Peyer's patch (tissue), 4 donors: ENCODE measurements at regions not wholly inside any gene's neighbourhood (a gene's known extent, or its start where the extent isn't known, plus 50 kb on each side); places are given as distances from the start of the nearest gene placed in this dataset.

Source experiments
- CTCF ChIP-seq, 6 experiments: fragments of 450-650 bp in 4 of 6; fragments of 200-600 bp in 2 of 6; sonication (generic) in 1 of 6; IDR thresholded peaks; one replicate each; pipeline ENCODE4 v1.5.1; 2017 to 2019; ENCODE audit warnings: antibody characterized with exemption in 6 of 6, mild to moderate bottlenecking in 3 of 6, moderate library complexity in 1 of 6
- POLR2A ChIP-seq, 2 donors: fragments of 450-650 bp; IDR thresholded peaks; one replicate each; pipeline ENCODE4 v1.5.1; 2017; ENCODE audit warnings: antibody characterized with exemption in 2 of 2, mild to moderate bottlenecking in 2 of 2, moderate library complexity in 2 of 2

- no peak for TF ChIP-seq CTCF (IDR thresholded peaks at IDR 0.05)
- no peak for TF ChIP-seq POLR2A (IDR thresholded peaks at IDR 0.05)
Observed at GRCh38 chr2:235405612-235406361, 88.1 kb upstream of the AGAP1 start.
